B cell (primary cell): ENCODE measurements at regions not wholly inside any gene's neighbourhood (a gene's known extent, or its start where the extent isn't known, plus 50 kb on each side); places are given as distances from the start of the nearest gene placed in this dataset.

Experiments used
- ATAC-seq: fragments of 200-7000 bp; cut with Tn5 transposase; one replicate; pipeline ENCODE4 v1.10.0; 2021; ENCODE audit warnings: low read depth, mild to moderate bottlenecking, moderate number of reproducible peaks, moderate library complexity
- CTCF ChIA-PET: fragments of 350-600 bp; sonication (Branson Sonifier 250); formaldehyde crosslinking; loops from one replicate; lab custom pipeline; 2021; ENCODE audit warnings: antibody characterized with exemption, inconsistent platforms; lab: Charles Lee
- POLR2A ChIA-PET: fragments of 350-600 bp; sonication (Branson Sonifier 250); formaldehyde crosslinking; loops from one replicate; lab custom pipeline; 2021; ENCODE audit warnings: antibody characterized with exemption; lab: Charles Lee
- DNase-seq: peaks from one replicate; pipeline ENCODE4 v3.0.0; 2013
- H2AFZ ChIP-seq: 2 replicates; pipeline ENCODE4 v1.6.1; 2012; ENCODE audit warnings: mild to moderate bottlenecking, low read depth, low read length; ENCODE audit not compliant: insufficient read depth, poor library complexity, severe bottlenecking
- H3K27ac ChIP-seq, 2 donors: 1 replicate in 1 of 2; 2 replicates in 1 of 2; pipeline ENCODE4 v1.5.1; 2012 to 2013; ENCODE audit warnings: low read length in 2 of 2, mild to moderate bottlenecking in 2 of 2, moderate library complexity in 1 of 2
- H3K27me3 ChIP-seq, 4 experiments: fragments of 200-600 bp in 1 of 4; sonication (generic) in 1 of 4; replicated peaks in 1 of 4; 1 replicate in 2 of 4; 2 replicates in 2 of 4; pipeline versions ENCODE4 v1.6.1 to v1.7.0; 2013 to 2016; ENCODE audit warnings: low read length in 3 of 4, mild to moderate bottlenecking in 2 of 4, mixed read lengths in 1 of 4, moderate library complexity in 1 of 4; ENCODE audit not compliant: insufficient read depth in 4 of 4, control insufficient read depth in 3 of 4; ENCODE audit errors: control extremely low read depth in 1 of 4
- H3K36me3 ChIP-seq, 2 experiments: replicated peaks in 1 of 2; 1 replicate in 1 of 2; 2 replicates in 1 of 2; pipeline versions ENCODE4 v1.6.1 to v1.7.1; 2013; ENCODE audit warnings: low read length in 1 of 2; ENCODE audit not compliant: insufficient read depth in 2 of 2, control insufficient read depth in 1 of 2; ENCODE audit errors: control extremely low read depth in 1 of 2, extremely low read depth in 1 of 2
- H3K4me1 ChIP-seq, 2 donors: fragments of 200-600 bp in 1 of 2; sonication (generic) in 1 of 2; 1 replicate in 1 of 2; 2 replicates in 1 of 2; pipeline versions ENCODE4 v1.5.1 to v1.6.1; 2013 to 2017; ENCODE audit warnings: low read length in 2 of 2; ENCODE audit not compliant: control insufficient read depth in 2 of 2, insufficient read depth in 2 of 2
- H3K4me2 ChIP-seq: replicated peaks from 2 replicates; pipeline ENCODE3; 2012; ENCODE audit warnings: mild to moderate bottlenecking, low read depth, low read length; ENCODE audit not compliant: poor library complexity, severe bottlenecking
- H3K4me3 ChIP-seq, 5 experiments: fragments of 200-600 bp in 1 of 5; sonication (generic) in 1 of 5; 1 replicate in 3 of 5; 2 replicates in 2 of 5; pipeline versions ENCODE4 v1.5.1 to v1.7.0; 2011 to 2016; ENCODE audit warnings: low read length in 4 of 5, mild to moderate bottlenecking in 4 of 5, low read depth in 2 of 5, control low read depth in 1 of 5, moderate library complexity in 1 of 5; ENCODE audit not compliant: insufficient read depth in 1 of 5; ENCODE audit errors: control extremely low read depth in 1 of 5, extremely low read depth in 1 of 5
- H3K79me2 ChIP-seq: fragments of 200-600 bp; sonication (generic); one replicate; pipeline ENCODE4 v1.6.0; 2016; ENCODE audit warnings: low read length; ENCODE audit not compliant: control insufficient read depth, insufficient read depth
- H3K9ac ChIP-seq: fragments of 200-600 bp; sonication (generic); 2 replicates; pipeline ENCODE4 v1.6.1; 2017; ENCODE audit warnings: mild to moderate bottlenecking, low read length, moderate library complexity
- H3K9me3 ChIP-seq, 3 donors: one replicate each; pipeline versions ENCODE4 v1.6.1 to v1.7.1; 2013; ENCODE audit warnings: low read length in 2 of 3; ENCODE audit not compliant: control insufficient read depth in 2 of 3, insufficient read depth in 1 of 3; ENCODE audit errors: control extremely low read depth in 1 of 3
- H4K20me1 ChIP-seq: 2 replicates; pipeline ENCODE4 v1.6.0; 2012; ENCODE audit warnings: mild to moderate bottlenecking, low read length; ENCODE audit not compliant: insufficient read depth, control insufficient read depth, poor library complexity, severe bottlenecking
- H3K27ac Mint-ChIP-seq: one replicate; pipeline ENCODE4 v1.8.0; 2021; ENCODE audit warnings: mixed read lengths
- H3K27me3 Mint-ChIP-seq: one replicate; pipeline ENCODE4 v1.8.0; 2021; ENCODE audit warnings: mixed read lengths
- H3K4me1 Mint-ChIP-seq: one replicate; pipeline ENCODE4 v1.8.0; 2021; ENCODE audit warnings: mixed read lengths
- H3K4me3 Mint-ChIP-seq: one replicate; pipeline ENCODE4 v1.8.0; 2021; ENCODE audit warnings: mixed read lengths
- H3K9me3 Mint-ChIP-seq: one replicate; pipeline ENCODE4 v1.8.0; 2022; ENCODE audit warnings: mixed read lengths; ENCODE audit not compliant: insufficient read depth
- CTCF ChIP-seq: fragments of 200-600 bp; IDR thresholded peaks from one replicate; pipeline ENCODE4 v1.8.0; 2022; ENCODE audit warnings: antibody characterized with exemption, mild to moderate bottlenecking
- EZH2 ChIP-seq: IDR thresholded peaks from 2 replicates; pipeline ENCODE4 v1.6.1; 2012; ENCODE audit warnings: borderline replicate concordance, low read depth, mild to moderate bottlenecking, moderate library complexity, low read length; ENCODE audit not compliant: insufficient read depth, poor library complexity, severe bottlenecking
- WGBS: methylation state at CpG from one replicate; pipeline ENCODE4 v1.1.5; 2013; ENCODE audit warnings: missing lambda C conversion rate; ENCODE audit not compliant: insufficient coverage; 5-methylcytosine and 5-hydroxymethylcytosine counted together
- intact Hi-C: fragments of 100-400 bp; cut with micrococcal nuclease; formaldehyde crosslinking; loops from one replicate; pipeline ENCODE4 v1.10.0; 2022

DNA sequence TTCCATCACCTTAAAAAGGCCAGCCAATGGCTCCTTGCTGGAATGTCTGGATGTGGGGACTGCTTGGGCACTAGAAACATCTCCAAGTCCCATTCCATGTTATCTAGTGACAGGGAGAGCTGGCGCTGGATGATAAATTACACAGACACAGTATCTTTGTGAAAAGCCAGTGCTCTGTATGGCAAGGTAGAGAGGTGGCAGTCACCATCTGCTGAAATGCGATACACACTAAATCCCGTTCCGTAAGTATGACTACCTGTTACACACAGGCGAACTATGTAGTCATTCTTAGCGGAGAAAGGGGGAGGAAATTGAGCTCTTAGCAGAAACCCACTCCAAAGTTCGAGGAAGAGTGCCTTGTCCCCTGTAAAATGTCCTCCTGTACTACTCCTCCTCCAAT, 81.0 kb upstream of the MYOCD start:
- peaks cover 9% of the 10 kb centered on the region for H3K27me3 Mint-ChIP-seq
- no peaks in the 10 kb centered on the region for H3K4me1 Mint-ChIP-seq
- TF ChIP-seq EZH2 (no peak), CTCF (no peak)
- Histone ChIP-seq H3K79me2 (no peaks in the 10 kb centered on the region), H3K27me3 (no peaks in the 10 kb centered on the region), H3K36me3 (no peaks in the 10 kb centered on the region), H3K9me3 (peaks cover 0 to 9% (median 0%) of the 10 kb centered on the region in 3 donors), H3K9ac (no peak overlapping the region), H3K4me3 (no peak overlapping the region), H3K4me2 (no peak overlapping the region), H2AFZ (no peak overlapping the region), H4K20me1 (no peaks in the 10 kb centered on the region), H3K4me1 (no peaks in the 10 kb centered on the region), H3K27ac (no peak overlapping the region)
- intact Hi-C loops: no loop called here
- POLR2A ChIA-PET: no interaction called here
- peaks cover 3% of the 10 kb centered on the region for H3K9me3 Mint-ChIP-seq
- 88% methylated on average over 5 of the region's 7 CpGs for WGBS
- CTCF ChIA-PET: no interaction called here
- H3K27ac Mint-ChIP-seq: no peak overlapping the region
- ATAC-seq: no peak
- no peak for DNase-seq
- no peak overlapping the region for H3K4me3 Mint-ChIP-seq

GRCh38 chr17:12588531-12588930, 77.2 kb upstream of the MYOCD start:
- H3K27me3 Mint-ChIP-seq: no peaks in the 10 kb centered on the region
- no peaks in the 10 kb centered on the region for H3K4me1 Mint-ChIP-seq
- H3K27ac Mint-ChIP-seq: no peak overlapping the region
- Histone ChIP-seq H3K4me3 (no peak overlapping the region), H4K20me1 (no peaks in the 10 kb centered on the region), H2AFZ (no peak overlapping the region), H3K9ac (no peak overlapping the region), H3K27me3 (no peaks in the 10 kb centered on the region), H3K36me3 (no peaks in the 10 kb centered on the region), H3K79me2 (no peaks in the 10 kb centered on the region), H3K9me3 (no peaks in the 10 kb centered on the region), H3K27ac (no peak overlapping the region), H3K4me1 (no peaks in the 10 kb centered on the region), H3K4me2 (no peak overlapping the region)
- no peak overlapping the region for H3K4me3 Mint-ChIP-seq
- H3K9me3 Mint-ChIP-seq: no peaks in the 10 kb centered on the region
- CTCF ChIA-PET: no interaction called here
- DNase-seq (no peak), ATAC-seq (no peak)
- intact Hi-C loops: no loop called here
- POLR2A ChIA-PET: no interaction called here
- TF ChIP-seq CTCF (no peak), EZH2 (no peak)
- 100% methylated on average over 3 of the region's 5 CpGs for WGBS
